IPS-15b (cell line): ENCODE measurements at regions not wholly inside any gene's neighbourhood (a gene's known extent, or its start where the extent isn't known, plus 50 kb on each side); places are given as distances from the start of the nearest gene placed in this dataset.

ENCODE experiments used
- H3K27me3 ChIP-seq: one replicate; pipeline ENCODE4 v1.6.1; 2013; ENCODE audit warnings: low read length; ENCODE audit not compliant: control insufficient read depth, insufficient read depth
- H3K36me3 ChIP-seq: one replicate; pipeline ENCODE4 v1.6.1; 2013; ENCODE audit warnings: low read length; ENCODE audit not compliant: control insufficient read depth, insufficient read depth
- H3K4me1 ChIP-seq: one replicate; pipeline ENCODE4 v1.6.1; 2013; ENCODE audit warnings: mild to moderate bottlenecking, low read length; ENCODE audit not compliant: control insufficient read depth, insufficient read depth
- H3K4me3 ChIP-seq: one replicate; pipeline ENCODE4 v1.5.1; 2013; ENCODE audit warnings: low read depth, low read length
- H3K9ac ChIP-seq: one replicate; pipeline ENCODE4 v1.6.1; 2013; ENCODE audit warnings: low read depth, mild to moderate bottlenecking, low read length
- H3K9me3 ChIP-seq: one replicate; pipeline ENCODE4 v1.6.1; 2013; ENCODE audit warnings: mild to moderate bottlenecking, low read length; ENCODE audit not compliant: control insufficient read depth, insufficient read depth

GRCh38 chr10:128853537-128853936 lies 613.5 kb upstream of the MGMT start:
- H3K9me3 ChIP-seq, result no peaks in the 10 kb centered on the region
- no peaks in the 10 kb centered on the region for H3K27me3 ChIP-seq
- no peaks in the 10 kb centered on the region for H3K4me1 ChIP-seq
- peaks cover 2% of the 10 kb centered on the region for H3K36me3 ChIP-seq
- no peak overlapping the region for H3K9ac ChIP-seq
- no peak overlapping the region for H3K4me3 ChIP-seq

GRCh38 chr10:128854204-128854603 lies 612.8 kb upstream of the MGMT start:
- H3K9ac ChIP-seq, result no peak overlapping the region
- H3K4me3 ChIP-seq, result no peak overlapping the region
- H3K36me3 ChIP-seq, result peaks cover 2% of the 10 kb centered on the region
- H3K4me1 ChIP-seq, result no peaks in the 10 kb centered on the region
- H3K9me3 ChIP-seq, result no peaks in the 10 kb centered on the region
- no peaks in the 10 kb centered on the region for H3K27me3 ChIP-seq

GRCh38 chr10:128854963-128855362 lies 612.1 kb upstream of the MGMT start:
- Histone ChIP-seq H3K4me3 (no peak overlapping the region), H3K9ac (no peak overlapping the region), H3K36me3 (peaks cover 2% of the 10 kb centered on the region), H3K27me3 (no peaks in the 10 kb centered on the region), H3K4me1 (no peaks in the 10 kb centered on the region), H3K9me3 (no peaks in the 10 kb centered on the region)

GRCh38 chr10:128855618-128856428 lies 611.2 kb upstream of the MGMT start:
- H3K9me3 ChIP-seq, result no peaks in the 10 kb centered on the region
- H3K9ac ChIP-seq, result no peak overlapping the region
- no peak overlapping the region for H3K4me3 ChIP-seq
- H3K4me1 ChIP-seq, result no peaks in the 10 kb centered on the region
- no peaks in the 10 kb centered on the region for H3K27me3 ChIP-seq
- peaks cover 2% of the 10 kb centered on the region for H3K36me3 ChIP-seq

- H3K9ac ChIP-seq, result no peak overlapping the region
- H3K9me3 ChIP-seq, result no peaks in the 10 kb centered on the region
- no peak overlapping the region for H3K4me3 ChIP-seq
- no peaks in the 10 kb centered on the region for H3K27me3 ChIP-seq
- H3K36me3 ChIP-seq, result peaks cover 2% of the 10 kb centered on the region
- H3K4me1 ChIP-seq, result no peaks in the 10 kb centered on the region
Measured at GRCh38 chr10:128859738-128860386, 607.2 kb upstream of the MGMT start.

GRCh38 chr10:128860574-128860973 lies 606.5 kb upstream of the MGMT start:
- H3K27me3 ChIP-seq, result no peaks in the 10 kb centered on the region
- no peaks in the 10 kb centered on the region for H3K4me1 ChIP-seq
- no peaks in the 10 kb centered on the region for H3K9me3 ChIP-seq
- H3K4me3 ChIP-seq, result no peak overlapping the region
- H3K9ac ChIP-seq, result no peak overlapping the region
- peaks cover 2% of the 10 kb centered on the region for H3K36me3 ChIP-seq

- H3K4me3 ChIP-seq, result no peak overlapping the region
- no peaks in the 10 kb centered on the region for H3K4me1 ChIP-seq
- no peaks in the 10 kb centered on the region for H3K27me3 ChIP-seq
- no peaks in the 10 kb centered on the region for H3K9me3 ChIP-seq
- no peak overlapping the region for H3K9ac ChIP-seq
- peaks cover 2% of the 10 kb centered on the region for H3K36me3 ChIP-seq
Measured at GRCh38 chr10:128861018-128861901, 605.8 kb upstream of the MGMT start.

GRCh38 chr10:128863411-128863810 lies 603.6 kb upstream of the MGMT start:
- Histone ChIP-seq H3K9me3 (no peaks in the 10 kb centered on the region), H3K36me3 (no peaks in the 10 kb centered on the region), H3K4me1 (no peaks in the 10 kb centered on the region), H3K27me3 (no peaks in the 10 kb centered on the region), H3K4me3 (no peak overlapping the region), H3K9ac (no peak overlapping the region)

- H3K27me3 ChIP-seq, result no peaks in the 10 kb centered on the region
- H3K4me3 ChIP-seq, result no peak overlapping the region
- H3K9ac ChIP-seq, result no peak overlapping the region
- H3K4me1 ChIP-seq, result no peaks in the 10 kb centered on the region
- H3K9me3 ChIP-seq, result no peaks in the 10 kb centered on the region
- no peaks in the 10 kb centered on the region for H3K36me3 ChIP-seq
Measured at GRCh38 chr10:128863823-128864405, 603.1 kb upstream of the MGMT start.

GRCh38 chr10:128864554-128865295 lies 602.3 kb upstream of the MGMT start:
- Histone ChIP-seq H3K4me3 (no peak overlapping the region), H3K9me3 (no peaks in the 10 kb centered on the region), H3K9ac (no peak overlapping the region), H3K4me1 (no peaks in the 10 kb centered on the region), H3K36me3 (no peaks in the 10 kb centered on the region), H3K27me3 (no peaks in the 10 kb centered on the region)
